T follicular helper cell (primary cell): ENCODE measurements at regions not wholly inside any gene's neighbourhood (a gene's known extent, or its start where the extent isn't known, plus 50 kb on each side); places are given as distances from the start of the nearest gene placed in this dataset.
"Not testable (repeated sequence)": the region's sequence is repeated elsewhere in the genome, so short reads cannot be mapped to it uniquely, and the experiment has no call there.

Experiments used
- DNase-seq: peaks from one replicate; pipeline ENCODE4 v3.0.0-alpha.2; 2020; ENCODE audit warnings: low read depth

GRCh38 chr18:59057969-59058368, 81.7 kb upstream of the SEC11C start:
- DNase-seq = no peak

- no peak for DNase-seq
Observed at GRCh38 chr18:59059140-59059539, 80.5 kb upstream of the SEC11C start.

- no peak for DNase-seq
Observed at GRCh38 chr18:59060551-59060950, 79.1 kb upstream of the SEC11C start.

- DNase-seq = no peak
Observed at GRCh38 chr18:59061914-59062642, 77.6 kb upstream of the SEC11C start.

GRCh38 chr18:59062643-59063006, 77.1 kb upstream of the SEC11C start:
- no peak for DNase-seq

DNA sequence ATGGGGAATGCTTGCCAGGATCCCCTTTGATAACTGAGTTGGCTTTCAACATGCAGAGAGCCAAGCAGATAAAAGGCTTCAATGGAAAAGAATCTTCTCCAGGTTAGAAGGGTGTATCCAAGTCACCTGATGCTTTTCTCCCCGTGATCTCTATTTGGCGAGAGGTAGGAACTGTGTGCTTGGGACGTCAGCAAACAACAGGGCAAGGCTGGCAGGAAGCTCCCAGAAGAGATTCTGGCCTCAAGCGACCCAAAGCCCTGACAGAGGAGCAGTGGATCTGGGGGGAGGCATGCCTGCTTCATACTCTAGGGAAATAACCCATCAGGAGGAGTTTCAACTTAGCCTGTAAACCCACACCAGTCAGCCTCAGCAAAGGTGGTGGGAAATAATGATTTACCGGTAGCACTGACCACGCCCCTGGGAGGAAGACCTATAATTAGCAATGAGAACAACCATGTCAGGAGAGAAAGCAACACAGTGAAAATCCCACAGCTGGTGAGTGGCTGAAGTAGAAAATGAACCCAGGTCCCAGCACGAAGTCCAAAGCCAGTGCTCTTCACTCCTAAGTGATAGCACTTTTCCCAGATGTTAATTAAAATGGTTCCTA, 76.3 kb upstream of the SEC11C start:
- no peak for DNase-seq

DNA sequence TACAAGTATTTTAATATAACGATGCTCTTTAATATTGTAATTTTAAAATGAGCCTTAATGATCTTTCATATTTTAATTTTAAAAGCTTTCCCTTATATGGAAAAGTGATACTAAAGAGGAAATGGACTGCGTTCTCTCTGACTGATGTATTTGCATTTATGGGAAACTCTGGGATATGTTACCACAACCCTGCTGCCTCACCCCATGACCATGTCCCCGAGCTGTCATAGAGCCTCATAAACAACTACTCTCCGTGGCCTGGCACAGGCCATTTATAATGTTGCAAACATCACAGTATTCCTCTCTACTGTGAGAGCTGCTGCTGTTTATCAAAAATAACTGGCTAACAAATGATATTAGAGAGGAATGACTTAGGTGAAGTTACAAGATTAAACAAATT, 75.8 kb upstream of the SEC11C start:
- DNase-seq = no peak

- DNase-seq = no peak
Observed at GRCh38 chr18:59065684-59066083, 74.0 kb upstream of the SEC11C start.

GRCh38 chr18:59067873-59068272, 71.8 kb upstream of the SEC11C start:
- no peak for DNase-seq

GRCh38 chr18:59068276-59069071, 71.2 kb upstream of the SEC11C start:
- no peak for DNase-seq

GRCh38 chr18:59070181-59070912, 69.3 kb upstream of the SEC11C start:
- peak; percentile 62 for DNase-seq

- DNase-seq = no peak
Observed at GRCh38 chr18:59072727-59073421, 66.8 kb upstream of the SEC11C start.

GRCh38 chr18:59075923-59076322, 63.8 kb upstream of the SEC11C start:
- no peak for DNase-seq

- DNase-seq = no peak
Observed at GRCh38 chr18:59079264-59079663, 60.4 kb upstream of the SEC11C start.

GRCh38 chr18:59079687-59080501, 59.8 kb upstream of the SEC11C start:
- DNase-seq = not testable (repeated sequence)

GRCh38 chr18:59083136-59083818, 56.4 kb upstream of the SEC11C start:
- no peak for DNase-seq

DNA sequence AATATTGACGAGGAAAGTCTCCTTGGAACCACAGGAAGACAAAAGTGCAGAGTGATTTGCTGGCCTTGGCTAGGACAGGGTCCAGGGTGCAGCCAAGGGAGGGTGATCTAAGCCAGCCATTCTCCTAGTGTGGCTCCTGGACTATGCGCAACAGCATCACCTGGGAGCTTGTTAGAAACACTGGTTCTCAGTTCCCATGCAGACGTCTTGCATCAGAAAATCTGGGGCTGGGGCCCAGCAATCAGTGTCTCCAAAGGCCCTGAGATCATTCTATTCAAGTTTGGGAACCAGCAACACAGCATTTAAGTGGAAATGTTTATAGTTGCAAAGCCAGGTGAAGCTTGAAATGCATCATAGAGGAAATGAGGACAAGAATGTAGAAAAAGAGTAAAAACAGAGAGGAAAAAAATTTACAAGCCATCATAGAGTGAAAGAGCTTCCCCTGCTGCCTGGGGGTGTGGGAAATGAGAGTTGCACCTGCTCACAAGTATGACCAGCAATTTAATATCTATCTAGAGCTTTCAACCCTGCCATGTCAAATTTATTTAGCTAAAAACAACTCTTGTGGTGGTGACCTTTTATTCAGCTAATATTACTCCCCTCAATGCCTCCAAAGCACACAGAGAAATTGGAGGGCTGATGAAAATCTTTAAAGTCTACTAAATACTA, 54.4 kb upstream of the SEC11C start:
- no peak for DNase-seq

GRCh38 chr18:59085797-59086196, 53.9 kb upstream of the SEC11C start:
- DNase-seq = no peak

GRCh38 chr18:59086522-59086921, 53.2 kb upstream of the SEC11C start:
- DNase-seq = no peak

DNA sequence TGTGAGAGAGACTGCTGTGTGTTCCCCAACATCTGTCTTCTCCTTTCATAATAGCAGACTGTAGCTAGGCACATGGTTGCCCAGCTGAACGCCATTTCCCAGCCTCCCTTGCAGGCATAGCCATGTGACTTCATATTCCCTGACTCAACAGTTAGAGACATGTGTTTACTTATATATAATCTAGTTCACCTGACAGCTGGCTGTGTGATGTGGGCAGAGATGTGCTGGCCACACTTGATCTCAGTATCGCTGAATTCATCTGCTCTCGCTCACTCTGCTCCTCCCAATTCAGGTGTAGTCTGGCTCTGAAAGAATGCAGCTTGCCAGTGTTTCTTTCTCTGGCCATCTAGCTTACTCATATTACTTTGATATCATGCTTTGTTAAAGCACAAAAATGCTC, 52.3 kb upstream of the SEC11C start:
- DNase-seq = peak; percentile 6
